Heart left ventricle (tissue), 16 donors: ENCODE measurements at regions not wholly inside any gene's neighbourhood (a gene's known extent, or its start where the extent isn't known, plus 50 kb on each side); places are given as distances from the start of the nearest gene placed in this dataset.

Source experiments
- ATAC-seq, 4 donors: fragments of 200-7000 bp; cut with Tn5 transposase; one replicate each; pipeline ENCODE4 v1.9.1; 2020 to 2022; ENCODE audit warnings: moderate library complexity in 4 of 4, mild to moderate bottlenecking in 3 of 4, moderate number of reproducible peaks in 1 of 4
- DNase-seq, 5 donors: peaks; one replicate each; pipeline ENCODE4 v3.0.0-alpha.2; 2020
- H3K27ac ChIP-seq, 12 donors: fragments of 200-600 bp; sonication (generic) in 4 of 12; one replicate each; pipeline versions ENCODE4 v1.5.0 to v1.8.0; 2016 to 2022; ENCODE audit warnings: mild to moderate bottlenecking in 2 of 12
- H3K27me3 ChIP-seq, 9 donors: fragments of 200-600 bp; sonication (generic) in 2 of 9; one replicate each; pipeline versions ENCODE4 v1.5.1 to v1.8.0; 2016 to 2022; ENCODE audit warnings: mild to moderate bottlenecking in 3 of 9
- H3K36me3 ChIP-seq, 9 donors: fragments of 200-600 bp; sonication (generic) in 2 of 9; one replicate each; pipeline versions ENCODE4 v1.5.0 to v1.8.0; 2018 to 2022; ENCODE audit warnings: mild to moderate bottlenecking in 2 of 9
- H3K4me1 ChIP-seq, 12 donors: fragments of 200-600 bp; sonication (generic) in 4 of 12; one replicate each; pipeline versions ENCODE4 v1.5.0 to v1.8.0; 2016 to 2022; ENCODE audit warnings: mild to moderate bottlenecking in 3 of 12
- H3K4me3 ChIP-seq, 12 donors: fragments of 200-600 bp; sonication (generic) in 4 of 12; one replicate each; pipeline versions ENCODE4 v1.5.0 to v1.8.0; 2017 to 2022; ENCODE audit warnings: mild to moderate bottlenecking in 9 of 12, moderate library complexity in 4 of 12
- H3K9me3 ChIP-seq, 12 donors: fragments of 200-600 bp; sonication (generic) in 4 of 12; one replicate each; pipeline versions ENCODE4 v1.5.0 to v1.8.0; 2016 to 2022; ENCODE audit warnings: mild to moderate bottlenecking in 1 of 12
- CTCF ChIP-seq, 12 donors: fragments of 200-600 bp; sonication (generic) in 4 of 12; IDR thresholded peaks; one replicate each; pipeline versions ENCODE4 v1.5.0 to v1.8.0; 2018 to 2022; ENCODE audit warnings: antibody characterized with exemption in 12 of 12, mild to moderate bottlenecking in 5 of 12
- POLR2A ChIP-seq, 2 donors: fragments of 450-650 bp; IDR thresholded peaks; one replicate each; pipeline ENCODE4 v1.6.1; 2017; ENCODE audit warnings: antibody characterized with exemption in 2 of 2, mild to moderate bottlenecking in 2 of 2, moderate library complexity in 2 of 2
- WGBS, 4 donors: extraction: QIAGEN DNeasy Blood & Tissue Kit in 2 of 4; methylation state at CpG; one replicate each; pipeline versions ENCODE4 v1.1.5 to v1.1.7; 2013 to 2018; 5-methylcytosine and 5-hydroxymethylcytosine counted together
- intact Hi-C, 10 donors: fragments of 100-400 bp; cut with DNase I; formaldehyde crosslinking; loops; one replicate each; pipeline versions ENCODE4 v1.11.1 to v1.14.2; 2022
- donor health status: ischemic (EF 13 %, LVEDD 7.1; RV severe dilation, severe dysfunction).
- donor health status: healthy with polysubstance abuse.
- donor health status: DM: no; HTN: yes; CAD: no.
- donor health status: DM: no; HTN: no; CAD: no.
- donor health status: ischemic (EF 25% LVEDD 6.9; RV normal size, moderate dysfunction).
- donor health status: ischemic (EF 25% LVEDD 5.7; RV mildly dilated, moderate dysfunction).
- donor health status: healthy.
- donor health status: DM: yes; HTN: yes; CAD: no.
- donor health status: ischemic (EF 35%, LVEDD 5.7; RV mildly dilated, moderate dysfunction).
- donor health status: nonischemic (EF 11% LVEDD 7.7; RV severe dilation, severe dysfunction).
- donor health status: DM: yes; HTN: yes; CAD: no.
- donor health status: PGD.
- donor health status: ischemic (EF 29% LVEDD 5.4; RV normal size, mild dysfunction).
- donor health status: nonischemic (EF 23%, LVEDD 6.1; RV moderate dilation, normal function).

GRCh38 chr12:115380546-115381120, 696.7 kb upstream of the TBX3 start:
- Histone ChIP-seq H3K4me3 (no peak overlapping the region), H3K27ac (no peak overlapping the region), H3K9me3 (no peaks in the 10 kb centered on the region), H3K36me3 (no peaks in the 10 kb centered on the region), H3K4me1 (peaks cover 0 to 3% (median 0%) of the 10 kb centered on the region in 12 donors), H3K27me3 (peaks cover 0 to 8% (median 0%) of the 10 kb centered on the region in 9 donors)
- WGBS, 4 donors: 59 to 70% (median 66%) methylated on average over 9 of the region's 9 CpGs
- intact Hi-C loops: no loop called here
- no peak for TF ChIP-seq POLR2A (IDR thresholded peaks at IDR 0.05)
- TF ChIP-seq CTCF (IDR thresholded peaks at IDR 0.05): no peak
- ATAC-seq (no peak), DNase-seq (no peak)

GRCh38 chr12:115378291-115378690, 694.3 kb upstream of the TBX3 start:
- 68 to 74% (median 72%) methylated on average over 2 of the region's 2 CpGs for WGBS, 4 donors
- no peak overlapping the region for H3K4me3 ChIP-seq
- no peak for TF ChIP-seq POLR2A (IDR thresholded peaks at IDR 0.05)
- TF ChIP-seq CTCF (IDR thresholded peaks at IDR 0.05): no peak
- intact Hi-C loops: no loop called here
- no peak for ATAC-seq
- H3K9me3 ChIP-seq: no peaks in the 10 kb centered on the region
- peaks cover 0 to 8% (median 0%) of the 10 kb centered on the region in 9 donors for H3K27me3 ChIP-seq
- DNase-seq: no peak
- H3K36me3 ChIP-seq: no peaks in the 10 kb centered on the region
- H3K4me1 ChIP-seq: peaks cover 0 to 6% (median 0%) of the 10 kb centered on the region in 12 donors
- no peak overlapping the region for H3K27ac ChIP-seq

- Histone ChIP-seq H3K4me1 (peaks cover 0 to 6% (median 0%) of the 10 kb centered on the region in 12 donors), H3K27me3 (peaks cover 0 to 8% (median 0%) of the 10 kb centered on the region in 9 donors), H3K27ac (no peak overlapping the region), H3K9me3 (no peaks in the 10 kb centered on the region), H3K36me3 (no peaks in the 10 kb centered on the region), H3K4me3 (no peak overlapping the region)
- ATAC-seq (no peak), DNase-seq (no peak)
- intact Hi-C loops: no loop called here
- no peak for TF ChIP-seq CTCF (IDR thresholded peaks at IDR 0.05)
- no peak for TF ChIP-seq POLR2A (IDR thresholded peaks at IDR 0.05)
- 88 to 92% (median 89%) methylated on average over 7 of the region's 7 CpGs for WGBS, 4 donors
Observed at GRCh38 chr12:115377779-115378178, 693.8 kb upstream of the TBX3 start.

GRCh38 chr12:115377230-115377629, 693.3 kb upstream of the TBX3 start:
- no peak overlapping the region for H3K27ac ChIP-seq
- H3K4me3 ChIP-seq: no peak overlapping the region
- no peaks in the 10 kb centered on the region for H3K36me3 ChIP-seq
- peaks cover 0 to 8% (median 0%) of the 10 kb centered on the region in 9 donors for H3K27me3 ChIP-seq
- ATAC-seq: no peak
- WGBS, 4 donors: 94 to 97% (median 96%) methylated on average over 8 of the region's 8 CpGs
- TF ChIP-seq POLR2A (IDR thresholded peaks at IDR 0.05) (no peak), CTCF (IDR thresholded peaks at IDR 0.05) (no peak)
- intact Hi-C loops: no loop called here
- DNase-seq: no peak
- no peaks in the 10 kb centered on the region for H3K9me3 ChIP-seq
- peaks cover 0 to 6% (median 0%) of the 10 kb centered on the region in 12 donors for H3K4me1 ChIP-seq
